ENCODE measurements at regions not wholly inside any gene's neighbourhood (a gene's known extent, or its start where the extent isn't known, plus 50 kb on each side); places are given as distances from the start of the nearest gene placed in this dataset.
"Not testable (repeated sequence)": the region's sequence is repeated elsewhere in the genome, so short reads cannot be mapped to it uniquely, and the experiment has no call there.

DNA sequence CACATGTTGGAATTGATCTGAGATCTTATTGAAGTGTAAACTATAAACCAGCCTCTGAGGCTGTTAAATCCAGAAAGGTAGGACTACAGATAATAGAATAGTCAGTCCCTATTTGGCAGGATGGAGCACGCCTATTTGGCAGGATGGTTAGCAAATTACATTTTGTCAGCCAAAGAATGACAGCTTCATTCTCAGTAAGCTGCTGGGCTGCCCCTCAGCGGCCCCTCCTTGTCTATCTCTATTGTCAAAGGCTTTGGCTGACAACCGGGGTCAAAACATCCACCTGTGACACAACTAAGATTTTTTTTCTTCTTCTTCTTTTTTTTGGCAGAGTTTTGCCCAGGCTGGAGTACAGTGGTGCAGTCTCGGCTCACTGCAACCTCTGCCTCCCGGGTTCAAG lies 123.4 kb upstream of the ECI2 start:
- Histone ChIP-seq H3K27ac (no peak overlapping the region), H3K9me3 (no peaks in the 10 kb centered on the region), H3K27me3 (no peaks in the 10 kb centered on the region), H3K36me3 (no peaks in the 10 kb centered on the region), H3K4me3 (no peak overlapping the region), H3K4me1 (peaks cover 4 to 25% (median 7%) of the 10 kb centered on the region in 9 donors)
- WGBS, 2 donors, result 61 to 73% methylated on average over 5 of the region's 5 CpGs
- intact Hi-C loops (cut with DNase I), result no loop called here
- DNase-seq, result no peak
- TF ChIP-seq, protein P1, sequence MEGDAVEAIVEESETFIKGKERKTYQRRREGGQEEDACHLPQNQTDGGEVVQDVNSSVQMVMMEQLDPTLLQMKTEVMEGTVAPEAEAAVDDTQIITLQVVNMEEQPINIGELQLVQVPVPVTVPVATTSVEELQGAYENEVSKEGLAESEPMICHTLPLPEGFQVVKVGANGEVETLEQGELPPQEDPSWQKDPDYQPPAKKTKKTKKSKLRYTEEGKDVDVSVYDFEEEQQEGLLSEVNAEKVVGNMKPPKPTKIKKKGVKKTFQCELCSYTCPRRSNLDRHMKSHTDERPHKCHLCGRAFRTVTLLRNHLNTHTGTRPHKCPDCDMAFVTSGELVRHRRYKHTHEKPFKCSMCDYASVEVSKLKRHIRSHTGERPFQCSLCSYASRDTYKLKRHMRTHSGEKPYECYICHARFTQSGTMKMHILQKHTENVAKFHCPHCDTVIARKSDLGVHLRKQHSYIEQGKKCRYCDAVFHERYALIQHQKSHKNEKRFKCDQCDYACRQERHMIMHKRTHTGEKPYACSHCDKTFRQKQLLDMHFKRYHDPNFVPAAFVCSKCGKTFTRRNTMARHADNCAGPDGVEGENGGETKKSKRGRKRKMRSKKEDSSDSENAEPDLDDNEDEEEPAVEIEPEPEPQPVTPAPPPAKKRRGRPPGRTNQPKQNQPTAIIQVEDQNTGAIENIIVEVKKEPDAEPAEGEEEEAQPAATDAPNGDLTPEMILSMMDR (IDR thresholded peaks at IDR 0.05), result no peak
- ATAC-seq, result peak in 2 of 8 donors; percentile 29 to 39

DNA sequence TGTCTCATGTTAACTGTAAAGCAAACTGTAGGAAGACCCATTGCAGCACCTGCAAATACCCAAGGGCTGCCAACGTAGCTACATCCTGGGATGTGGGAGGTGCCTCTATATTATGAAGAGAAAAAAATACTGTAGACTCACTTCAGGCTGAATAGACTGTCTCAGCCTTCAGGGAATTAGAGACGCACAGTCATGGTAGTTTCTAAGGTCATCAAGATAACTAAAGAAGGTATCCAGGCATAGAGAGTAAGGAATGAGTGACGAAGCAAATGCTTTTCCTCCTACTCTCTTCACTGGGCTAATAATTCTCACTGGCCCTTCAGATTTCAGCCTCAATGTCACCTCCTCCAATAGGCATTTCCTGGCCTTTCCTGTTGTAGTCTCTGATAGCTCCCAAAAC lies 121.6 kb upstream of the ECI2 start:
- peaks cover 5 to 34% (median 16%) of the 10 kb centered on the region in 9 donors for H3K4me1 ChIP-seq
- no peaks in the 10 kb centered on the region for H3K9me3 ChIP-seq
- ATAC-seq (no peak), DNase-seq (no peak)
- TF ChIP-seq, protein P1 (IDR thresholded peaks at IDR 0.05), result no peak
- no peaks in the 10 kb centered on the region for H3K36me3 ChIP-seq
- no peak overlapping the region for H3K4me3 ChIP-seq
- H3K27me3 ChIP-seq, result no peaks in the 10 kb centered on the region
- 74 to 76% methylated on average over 3 of the region's 3 CpGs for WGBS, 2 donors
- intact Hi-C loops (cut with DNase I), result no loop called here
- no peak overlapping the region for H3K27ac ChIP-seq

DNA sequence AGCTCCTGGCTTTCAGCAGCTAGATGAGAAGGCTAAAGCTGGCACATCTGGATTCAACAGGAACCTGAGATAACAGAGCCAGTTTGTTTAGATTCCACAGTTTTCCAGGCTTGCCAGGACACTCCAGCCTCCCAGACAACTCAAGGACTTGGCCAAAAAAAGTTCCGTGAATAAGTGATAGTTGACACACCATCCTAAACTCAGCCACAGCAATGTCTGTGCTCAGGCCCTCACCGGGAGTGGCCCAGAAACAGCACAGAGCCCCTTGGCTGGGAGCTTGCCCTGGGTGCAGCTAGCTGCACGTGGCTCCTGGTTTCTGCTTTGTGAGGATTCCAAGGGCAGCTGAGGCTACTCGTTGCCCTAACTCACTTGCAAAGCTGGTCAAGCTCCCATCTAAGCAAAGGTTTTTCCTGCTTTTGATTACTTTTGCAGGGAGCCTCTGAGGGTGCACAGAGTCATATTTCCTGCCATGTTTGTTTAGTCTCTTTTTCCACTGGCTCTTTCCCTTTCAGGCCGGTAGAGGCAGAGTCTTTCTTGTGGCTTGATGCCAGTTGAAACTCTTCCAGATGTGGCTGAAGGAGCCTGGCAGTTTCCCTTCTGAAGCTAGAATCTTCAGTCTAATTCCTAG lies 118.3 kb upstream of the ECI2 start:
- Histone ChIP-seq H3K4me3 (no peak overlapping the region), H3K36me3 (no peaks in the 10 kb centered on the region), H3K9me3 (no peaks in the 10 kb centered on the region), H3K27me3 (no peaks in the 10 kb centered on the region), H3K27ac (peak overlapping the region in 7 of 10 donors; percentile 7 to 78 (median 51)), H3K4me1 (peaks cover 5 to 30% (median 16%) of the 10 kb centered on the region in 9 donors)
- WGBS, 2 donors, result 7 to 16% methylated on average over 5 of the region's 5 CpGs
- ATAC-seq (peak; percentile 58 to 95 (median 82)), DNase-seq (peak; percentile 18 to 72)
- intact Hi-C loops (cut with DNase I), result no loop called here
- TF ChIP-seq, protein P1 (IDR thresholded peaks at IDR 0.05), result peak; percentile 31 to 71 (median 48)

DNA sequence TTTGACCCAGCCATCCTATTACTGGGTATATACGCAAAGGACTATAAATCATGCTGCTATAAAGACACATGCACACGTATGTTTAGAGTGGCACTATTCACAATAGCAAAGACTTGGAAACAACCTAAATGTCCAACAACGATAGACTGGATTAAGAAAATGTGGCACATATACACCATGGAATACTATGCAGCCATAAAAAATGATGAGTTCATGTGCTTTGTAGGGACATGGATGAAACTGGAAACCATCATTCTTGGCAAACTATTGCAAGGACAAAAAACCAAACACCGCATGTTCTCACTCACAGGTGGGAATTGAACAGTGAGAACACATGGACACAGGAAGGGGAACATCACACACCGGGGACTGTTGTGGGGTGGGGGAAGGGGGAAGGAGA lies 117.1 kb upstream of the ECI2 start:
- H3K27me3 ChIP-seq; H3K36me3 ChIP-seq; ATAC-seq; H3K4me3 ChIP-seq; DNase-seq; H3K27ac ChIP-seq; H3K9me3 ChIP-seq; intact Hi-C loops (cut with DNase I): not testable (repeated sequence)
- WGBS, 2 donors, result 87 to 91% methylated on average over 5 of the region's 5 CpGs
- peaks cover 5 to 25% (median 16%) of the 10 kb centered on the region in 9 donors for H3K4me1 ChIP-seq

DNA sequence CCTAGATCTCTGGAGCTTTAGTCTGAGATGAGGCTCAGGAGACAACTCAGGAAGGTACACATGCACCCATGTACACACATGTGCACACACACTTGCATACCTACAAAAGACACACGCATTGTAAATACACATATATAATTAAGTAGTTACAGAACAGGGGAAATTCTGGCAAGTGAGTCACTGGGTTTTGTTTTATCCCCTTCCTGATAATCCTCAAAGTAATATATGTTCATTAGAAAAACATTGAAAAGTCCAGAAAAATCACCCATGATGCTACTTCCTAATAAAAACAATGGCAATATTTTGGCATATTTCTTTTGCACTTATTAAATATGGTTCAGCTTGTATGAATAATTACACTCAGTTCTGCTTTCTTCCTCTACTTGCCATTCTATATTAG lies 115.3 kb upstream of the ECI2 start:
- no peak overlapping the region for H3K4me3 ChIP-seq
- TF ChIP-seq, protein P1 (IDR thresholded peaks at IDR 0.05), result no peak
- H3K4me1 ChIP-seq, result peaks cover 5 to 18% (median 15%) of the 10 kb centered on the region in 9 donors
- H3K36me3 ChIP-seq, result no peaks in the 10 kb centered on the region
- peaks cover 0 to 12% (median 0%) of the 10 kb centered on the region in 11 donors for H3K9me3 ChIP-seq
- no peak for DNase-seq
- ATAC-seq, result no peak
- no peak overlapping the region for H3K27ac ChIP-seq
- no peaks in the 10 kb centered on the region for H3K27me3 ChIP-seq
- intact Hi-C loops (cut with DNase I), result no loop called here
- 93 to 95% methylated on average over 1 of the region's 1 CpG for WGBS, 2 donors

DNA sequence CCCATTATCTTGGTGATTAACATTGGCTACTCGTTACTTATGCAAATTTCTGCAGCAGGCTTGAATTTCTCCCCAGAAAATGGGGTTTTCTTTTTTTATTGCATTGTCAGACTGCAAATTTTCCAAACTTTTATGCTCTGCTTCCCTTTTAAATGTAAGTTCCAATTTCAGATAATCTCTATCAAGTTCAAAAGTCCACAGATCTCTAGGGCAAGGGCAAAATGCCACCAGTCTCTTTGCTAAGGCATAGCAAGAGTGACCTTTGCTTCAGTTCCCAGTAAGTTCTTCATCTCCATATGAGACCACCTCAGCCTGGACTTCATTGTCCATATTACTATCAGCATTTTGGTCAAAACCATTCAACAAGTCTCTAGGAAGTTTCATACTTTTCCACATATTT lies 108.5 kb upstream of the ECI2 start:
- not testable (repeated sequence) for H3K27ac ChIP-seq, H3K4me3 ChIP-seq
- 87 to 92% methylated on average over 1 of the region's 1 CpG for WGBS, 2 donors

More for the DNA sequence above, 108.5 kb upstream of the ECI2 start:
- H3K4me1 ChIP-seq; H3K27me3 ChIP-seq; DNase-seq; ATAC-seq; intact Hi-C loops (cut with DNase I); H3K36me3 ChIP-seq: not testable (repeated sequence)
- peaks cover 0 to 27% (median 3%) of the 10 kb centered on the region in 11 donors for H3K9me3 ChIP-seq

Measured in heart right ventricle (tissue), 16 donors.